ENCODE measurements at regions not wholly inside any gene's neighbourhood (a gene's known extent, or its start where the extent isn't known, plus 50 kb on each side); places are given as distances from the start of the nearest gene placed in this dataset.

- no peak overlapping the region for H3K27ac ChIP-seq (replicated peaks in 1 of 4)
- no peaks in the 10 kb centered on the region for H3K9me3 ChIP-seq
- H3K4me3 ChIP-seq: no peak overlapping the region
- no peak for DNase-seq (ENCODE audit: extremely low spot score)
- 70% methylated on average over 3 of the region's 3 CpGs for WGBS
- H3K4me1 ChIP-seq: peaks cover 0 to 12% (median 3%) of the 10 kb centered on the region in 4 donors
- TF ChIP-seq CTCF (IDR thresholded peaks at IDR 0.05): no peak
- no peak for TF ChIP-seq EP300 (IDR thresholded peaks at IDR 0.05)
- TF ChIP-seq POLR2AphosphoS5 (IDR thresholded peaks at IDR 0.05): no peak
- no peak for TF ChIP-seq POLR2A (IDR thresholded peaks at IDR 0.05; ENCODE audit: low read depth)
- no peaks in the 10 kb centered on the region for H3K27me3 ChIP-seq
- intact Hi-C loops (cut with DNase I): no loop called here
- H3K36me3 ChIP-seq: no peaks in the 10 kb centered on the region
Observed at GRCh38 chr6:79864421-79864820, 82.9 kb downstream of the ELOVL4 start.

GRCh38 chr6:79864001-79864400 is 83.4 kb downstream of the ELOVL4 start:
- intact Hi-C loops (cut with DNase I): no loop called here

GRCh38 chr6:79863566-79863965 is 83.8 kb downstream of the ELOVL4 start:
- WGBS: 71% methylated on average over 1 of the region's 1 CpG

More at GRCh38 chr6:79864001-79864400, 83.4 kb downstream of the ELOVL4 start:
- Histone ChIP-seq H3K27ac (replicated peaks in 1 of 4) (no peak overlapping the region), H3K9me3 (no peaks in the 10 kb centered on the region), H3K27me3 (no peaks in the 10 kb centered on the region), H3K36me3 (no peaks in the 10 kb centered on the region), H3K4me1 (peaks cover 0 to 9% (median 3%) of the 10 kb centered on the region in 4 donors), H3K4me3 (no peak overlapping the region)
- DNase-seq (ENCODE audit: extremely low spot score): no peak
- no peak for TF ChIP-seq POLR2A (IDR thresholded peaks at IDR 0.05; ENCODE audit: low read depth)
- TF ChIP-seq CTCF (IDR thresholded peaks at IDR 0.05): no peak
- TF ChIP-seq EP300 (IDR thresholded peaks at IDR 0.05): no peak
- TF ChIP-seq POLR2AphosphoS5 (IDR thresholded peaks at IDR 0.05): no peak
- 58% methylated on average over 1 of the region's 1 CpG for WGBS

GRCh38 chr6:79862711-79863110 is 84.6 kb downstream of the ELOVL4 start:
- Histone ChIP-seq H3K9me3 (no peaks in the 10 kb centered on the region), H3K27me3 (no peaks in the 10 kb centered on the region), H3K4me3 (no peak overlapping the region), H3K36me3 (no peaks in the 10 kb centered on the region), H3K27ac (replicated peaks in 1 of 4) (no peak overlapping the region), H3K4me1 (no peaks in the 10 kb centered on the region)
- WGBS: 91% methylated on average over 1 of the region's 1 CpG
- intact Hi-C loops (cut with DNase I): no loop called here
- no peak for DNase-seq (ENCODE audit: extremely low spot score)
- TF ChIP-seq CTCF (IDR thresholded peaks at IDR 0.05) (no peak), POLR2AphosphoS5 (IDR thresholded peaks at IDR 0.05) (no peak), EP300 (IDR thresholded peaks at IDR 0.05) (no peak), POLR2A (IDR thresholded peaks at IDR 0.05; ENCODE audit: low read depth) (no peak)

More at GRCh38 chr6:79863566-79863965, 83.8 kb downstream of the ELOVL4 start:
- Histone ChIP-seq H3K4me1 (peaks cover 0 to 8% (median 3%) of the 10 kb centered on the region in 4 donors), H3K4me3 (no peak overlapping the region), H3K9me3 (no peaks in the 10 kb centered on the region), H3K36me3 (no peaks in the 10 kb centered on the region), H3K27me3 (no peaks in the 10 kb centered on the region), H3K27ac (replicated peaks in 1 of 4) (no peak overlapping the region)
- TF ChIP-seq POLR2AphosphoS5 (IDR thresholded peaks at IDR 0.05): no peak
- no peak for TF ChIP-seq POLR2A (IDR thresholded peaks at IDR 0.05; ENCODE audit: low read depth)
- DNase-seq (ENCODE audit: extremely low spot score): no peak
- intact Hi-C loops (cut with DNase I): no loop called here

GRCh38 chr6:79862126-79862525 is 85.2 kb downstream of the ELOVL4 start:
- intact Hi-C loops (cut with DNase I): no loop called here
- H3K9me3 ChIP-seq: no peaks in the 10 kb centered on the region
- no peaks in the 10 kb centered on the region for H3K36me3 ChIP-seq
- no peak for DNase-seq (ENCODE audit: extremely low spot score)
- 73% methylated on average over 3 of the region's 3 CpGs for WGBS
- no peaks in the 10 kb centered on the region for H3K27me3 ChIP-seq
- H3K27ac ChIP-seq (replicated peaks in 1 of 4): no peak overlapping the region
- TF ChIP-seq CTCF (IDR thresholded peaks at IDR 0.05): no peak
- TF ChIP-seq POLR2A (IDR thresholded peaks at IDR 0.05; ENCODE audit: low read depth): no peak
- TF ChIP-seq POLR2AphosphoS5 (IDR thresholded peaks at IDR 0.05): no peak
- TF ChIP-seq EP300 (IDR thresholded peaks at IDR 0.05): no peak
- no peak overlapping the region for H3K4me3 ChIP-seq
- no peaks in the 10 kb centered on the region for H3K4me1 ChIP-seq
